ENCODE measurements at regions not wholly inside any gene's neighbourhood (a gene's known extent, or its start where the extent isn't known, plus 50 kb on each side); places are given as distances from the start of the nearest gene placed in this dataset.

DNA sequence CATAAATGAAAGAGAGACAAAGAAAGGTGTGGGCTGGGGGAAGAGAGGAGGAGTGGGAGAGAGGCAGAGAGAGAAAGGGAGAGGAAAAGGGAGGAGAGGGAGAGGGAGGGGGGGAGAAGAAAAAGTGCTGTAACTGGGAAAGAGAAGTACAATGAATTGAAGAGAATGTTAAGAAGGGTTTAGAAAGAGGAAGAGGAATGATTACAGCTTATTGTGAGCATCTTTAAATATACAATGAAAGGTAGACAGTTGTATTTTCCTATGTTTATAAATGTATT, 229.1 kb upstream of the PMFBP1 start:
- no peaks in the 10 kb centered on the region for H3K36me3 ChIP-seq (ENCODE audit: control insufficient read depth, insufficient read depth, low read length)
- H3K4me2 ChIP-seq (ENCODE audit: insufficient read depth, low read length): no peak overlapping the region
- H3K27ac ChIP-seq (ENCODE audit: extremely low read depth, low read depth, low read length): no peak overlapping the region
- no peak for ATAC-seq
- H3K4me3 ChIP-seq: no peak overlapping the region
- H2AFZ ChIP-seq (ENCODE audit: low read depth, low read length): no peak overlapping the region
- H3K79me2 ChIP-seq (ENCODE audit: control insufficient read depth, insufficient read depth, low read length): no peaks in the 10 kb centered on the region
- BruUV-seq (replicated peaks): no TSS peak
- no peaks in the 10 kb centered on the region for H3K9me3 ChIP-seq (replicated peaks; ENCODE audit: control insufficient read depth, insufficient read depth, low read depth, low read length)
- no peak for FAIRE-seq
- no peak for DNase-seq (ENCODE audit: extremely low read depth in 1 of 4, low spot score in 3 of 4)
- no peaks in the 10 kb centered on the region for H3K4me1 ChIP-seq (replicated peaks in 1 of 2; ENCODE audit: control insufficient read depth in 2 of 2, insufficient read depth in 2 of 2, low read length in 2 of 2)
- H3K9me1 ChIP-seq (ENCODE audit: control insufficient read depth, insufficient read depth, low read length): no peaks in the 10 kb centered on the region
- TF ChIP-seq SMAD4 (CRISPR knock-in tag; conservative IDR thresholded peaks at IDR 0.05) (no peak), MAFK (IDR thresholded peaks at IDR 0.05; ENCODE audit: low read length) (no peak), ZNF512 (tag; IDR thresholded peaks at IDR 0.05) (0 out of 2 replicates have a peak, but pooled peaks have one; percentile 22), CEBPG (CRISPR knock-in tag; IDR thresholded peaks at IDR 0.05) (no peak), CEBPG (tag; conservative IDR thresholded peaks at IDR 0.05 in 1 of 2, IDR thresholded peaks at IDR 0.05 in 1 of 2) (no peak), SMAD2 (IDR thresholded peaks at IDR 0.05; ENCODE audit: low read depth, low read length) (no peak), NFYB (IDR thresholded peaks at IDR 0.05; ENCODE audit: extremely low read depth, insufficient read length) (no peak), RBBP5 (IDR thresholded peaks at IDR 0.05; ENCODE audit: borderline replicate concordance, insufficient read depth, low read length, poor library complexity, severe bottlenecking) (no peak), FOXJ3 (CRISPR knock-in tag; IDR thresholded peaks at IDR 0.05) (no peak), MIER1 (IDR thresholded peaks at IDR 0.05; ENCODE audit: low read depth) (no peak), POLR2AphosphoS5 (IDR thresholded peaks at IDR 0.05; ENCODE audit: control insufficient read depth, insufficient read depth, low read depth, low read length) (no peak)
- TF ChIP-seq, protein P1, sequence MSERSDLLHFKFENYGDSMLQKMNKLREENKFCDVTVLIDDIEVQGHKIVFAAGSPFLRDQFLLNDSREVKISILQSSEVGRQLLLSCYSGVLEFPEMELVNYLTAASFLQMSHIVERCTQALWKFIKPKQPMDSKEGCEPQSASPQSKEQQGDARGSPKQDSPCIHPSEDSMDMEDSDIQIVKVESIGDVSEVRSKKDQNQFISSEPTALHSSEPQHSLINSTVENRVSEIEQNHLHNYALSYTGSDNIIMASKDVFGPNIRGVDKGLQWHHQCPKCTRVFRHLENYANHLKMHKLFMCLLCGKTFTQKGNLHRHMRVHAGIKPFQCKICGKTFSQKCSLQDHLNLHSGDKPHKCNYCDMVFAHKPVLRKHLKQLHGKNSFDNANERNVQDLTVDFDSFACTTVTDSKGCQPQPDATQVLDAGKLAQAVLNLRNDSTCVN (CRISPR knock-in tag; IDR thresholded peaks at IDR 0.05): 0 out of 2 replicates have a peak, but pooled peaks have one; percentile 50
- TF ChIP-seq, protein P2, sequence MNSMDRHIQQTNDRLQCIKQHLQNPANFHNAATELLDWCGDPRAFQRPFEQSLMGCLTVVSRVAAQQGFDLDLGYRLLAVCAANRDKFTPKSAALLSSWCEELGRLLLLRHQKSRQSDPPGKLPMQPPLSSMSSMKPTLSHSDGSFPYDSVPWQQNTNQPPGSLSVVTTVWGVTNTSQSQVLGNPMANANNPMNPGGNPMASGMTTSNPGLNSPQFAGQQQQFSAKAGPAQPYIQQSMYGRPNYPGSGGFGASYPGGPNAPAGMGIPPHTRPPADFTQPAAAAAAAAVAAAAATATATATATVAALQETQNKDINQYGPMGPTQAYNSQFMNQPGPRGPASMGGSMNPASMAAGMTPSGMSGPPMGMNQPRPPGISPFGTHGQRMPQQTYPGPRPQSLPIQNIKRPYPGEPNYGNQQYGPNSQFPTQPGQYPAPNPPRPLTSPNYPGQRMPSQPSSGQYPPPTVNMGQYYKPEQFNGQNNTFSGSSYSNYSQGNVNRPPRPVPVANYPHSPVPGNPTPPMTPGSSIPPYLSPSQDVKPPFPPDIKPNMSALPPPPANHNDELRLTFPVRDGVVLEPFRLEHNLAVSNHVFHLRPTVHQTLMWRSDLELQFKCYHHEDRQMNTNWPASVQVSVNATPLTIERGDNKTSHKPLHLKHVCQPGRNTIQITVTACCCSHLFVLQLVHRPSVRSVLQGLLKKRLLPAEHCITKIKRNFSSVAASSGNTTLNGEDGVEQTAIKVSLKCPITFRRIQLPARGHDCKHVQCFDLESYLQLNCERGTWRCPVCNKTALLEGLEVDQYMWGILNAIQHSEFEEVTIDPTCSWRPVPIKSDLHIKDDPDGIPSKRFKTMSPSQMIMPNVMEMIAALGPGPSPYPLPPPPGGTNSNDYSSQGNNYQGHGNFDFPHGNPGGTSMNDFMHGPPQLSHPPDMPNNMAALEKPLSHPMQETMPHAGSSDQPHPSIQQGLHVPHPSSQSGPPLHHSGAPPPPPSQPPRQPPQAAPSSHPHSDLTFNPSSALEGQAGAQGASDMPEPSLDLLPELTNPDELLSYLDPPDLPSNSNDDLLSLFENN (IDR thresholded peaks at IDR 0.05; ENCODE audit: low read depth in 2 of 2, low read length in 2 of 2): no peak
- TF ChIP-seq, protein P3, sequence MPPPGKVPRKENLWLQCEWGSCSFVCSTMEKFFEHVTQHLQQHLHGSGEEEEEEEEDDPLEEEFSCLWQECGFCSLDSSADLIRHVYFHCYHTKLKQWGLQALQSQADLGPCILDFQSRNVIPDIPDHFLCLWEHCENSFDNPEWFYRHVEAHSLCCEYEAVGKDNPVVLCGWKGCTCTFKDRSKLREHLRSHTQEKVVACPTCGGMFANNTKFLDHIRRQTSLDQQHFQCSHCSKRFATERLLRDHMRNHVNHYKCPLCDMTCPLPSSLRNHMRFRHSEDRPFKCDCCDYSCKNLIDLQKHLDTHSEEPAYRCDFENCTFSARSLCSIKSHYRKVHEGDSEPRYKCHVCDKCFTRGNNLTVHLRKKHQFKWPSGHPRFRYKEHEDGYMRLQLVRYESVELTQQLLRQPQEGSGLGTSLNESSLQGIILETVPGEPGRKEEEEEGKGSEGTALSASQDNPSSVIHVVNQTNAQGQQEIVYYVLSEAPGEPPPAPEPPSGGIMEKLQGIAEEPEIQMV (tag; conservative IDR thresholded peaks at IDR 0.05; ENCODE audit: low read depth): no peak
- no peak overlapping the region for H3K9ac ChIP-seq (ENCODE audit: insufficient read depth in 1 of 2, low read depth in 2 of 2, low read length in 2 of 2)
- intact Hi-C loops (cut with micrococcal nuclease) (no loop called here), in situ Hi-C loops (cut with MboI) (no loop called here)
- ChIA-PET CTCF (ENCODE audit: low intra/inter-chr PET ratio) (no interaction called here), POLR2A (no interaction called here)
- no peaks in the 10 kb centered on the region for H4K20me1 ChIP-seq (replicated peaks; ENCODE audit: control insufficient read depth, insufficient read depth, low read length)
- no peaks in the 10 kb centered on the region; a peak in 1 of 5 replicates for H3K27me3 ChIP-seq (ENCODE audit: control insufficient read depth in 2 of 2, insufficient read depth in 2 of 2, low read length in 2 of 2)

All from K562 (cell line).